Transverse colon (tissue), 3 donors: ENCODE measurements at regions not wholly inside any gene's neighbourhood (a gene's known extent, or its start where the extent isn't known, plus 50 kb on each side); places are given as distances from the start of the nearest gene placed in this dataset.
"Not testable (repeated sequence)": the region's sequence is repeated elsewhere in the genome, so short reads cannot be mapped to it uniquely, and the experiment has no call there.

Experiments
- EP300 ChIP-seq: sonication (generic); formaldehyde crosslinking; IDR thresholded peaks from one replicate; pipeline ENCODE4 v1.6.1; 2017; ENCODE audit warnings: antibody characterized with exemption, low read depth
- TF ChIP-seq, protein P1 (sequence below), 5 experiments: fragments of 200-600 bp in 3 of 5; fragments of 450-650 bp in 2 of 5; sonication (generic) in 3 of 5; IDR thresholded peaks; 1 replicate in 2 of 5; 2 replicates in 3 of 5; pipeline ENCODE4 v1.5.1; 2016 to 2017; ENCODE audit warnings: antibody characterized with exemption in 5 of 5, inconsistent platforms in 3 of 5, mild to moderate bottlenecking in 2 of 5, moderate library complexity in 1 of 5

DNA sequence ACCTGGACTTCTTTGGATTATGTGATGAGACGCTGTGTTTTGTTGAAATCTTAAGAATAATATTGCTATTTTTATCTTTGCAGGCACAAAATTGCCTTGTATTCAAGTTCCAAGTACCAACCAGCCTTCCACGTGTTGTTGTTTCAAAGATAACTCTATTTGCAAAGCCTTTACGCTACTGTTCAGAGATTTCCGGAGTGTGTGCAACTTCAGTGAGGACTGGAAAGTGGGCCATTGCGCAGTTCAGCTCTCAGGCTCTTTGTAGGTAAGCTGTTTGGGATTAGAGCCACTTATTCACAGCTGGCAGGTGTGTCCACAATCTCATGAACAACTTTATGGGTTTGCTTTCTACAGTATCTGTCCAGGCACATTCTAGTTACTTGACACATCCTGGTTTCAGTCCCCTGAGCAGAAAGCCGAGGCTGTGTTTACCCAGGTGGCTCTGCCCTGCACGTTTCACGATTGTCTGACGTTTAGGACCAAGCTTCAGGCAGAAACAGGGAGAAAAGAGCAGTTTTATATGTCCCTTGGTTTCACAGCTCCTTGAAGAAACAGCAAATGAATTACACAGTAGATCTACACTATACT lies 520.3 kb downstream of the PRIM2 start:
- TF ChIP-seq, protein P1, sequence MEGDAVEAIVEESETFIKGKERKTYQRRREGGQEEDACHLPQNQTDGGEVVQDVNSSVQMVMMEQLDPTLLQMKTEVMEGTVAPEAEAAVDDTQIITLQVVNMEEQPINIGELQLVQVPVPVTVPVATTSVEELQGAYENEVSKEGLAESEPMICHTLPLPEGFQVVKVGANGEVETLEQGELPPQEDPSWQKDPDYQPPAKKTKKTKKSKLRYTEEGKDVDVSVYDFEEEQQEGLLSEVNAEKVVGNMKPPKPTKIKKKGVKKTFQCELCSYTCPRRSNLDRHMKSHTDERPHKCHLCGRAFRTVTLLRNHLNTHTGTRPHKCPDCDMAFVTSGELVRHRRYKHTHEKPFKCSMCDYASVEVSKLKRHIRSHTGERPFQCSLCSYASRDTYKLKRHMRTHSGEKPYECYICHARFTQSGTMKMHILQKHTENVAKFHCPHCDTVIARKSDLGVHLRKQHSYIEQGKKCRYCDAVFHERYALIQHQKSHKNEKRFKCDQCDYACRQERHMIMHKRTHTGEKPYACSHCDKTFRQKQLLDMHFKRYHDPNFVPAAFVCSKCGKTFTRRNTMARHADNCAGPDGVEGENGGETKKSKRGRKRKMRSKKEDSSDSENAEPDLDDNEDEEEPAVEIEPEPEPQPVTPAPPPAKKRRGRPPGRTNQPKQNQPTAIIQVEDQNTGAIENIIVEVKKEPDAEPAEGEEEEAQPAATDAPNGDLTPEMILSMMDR (IDR thresholded peaks at IDR 0.05) = not testable (repeated sequence)
- not testable (repeated sequence) for TF ChIP-seq EP300
